Erythroblast (primary cell): ENCODE measurements at regions not wholly inside any gene's neighbourhood (a gene's known extent, or its start where the extent isn't known, plus 50 kb on each side); places are given as distances from the start of the nearest gene placed in this dataset.

ENCODE experiments used
- GATA1 ChIP-seq: IDR thresholded peaks from 2 replicates; pipeline ENCODE4 v1.6.1; 2011; ENCODE audit warnings: low read depth, mild to moderate bottlenecking, control low read depth, low read length, moderate library complexity
- POLR2A ChIP-seq: IDR thresholded peaks from 2 replicates; pipeline ENCODE4 v1.6.1; 2011; ENCODE audit warnings: mild to moderate bottlenecking, low read length

- TF ChIP-seq POLR2A (no peak), GATA1 (no peak)
Observed at GRCh38 chr7:86262781-86263180, 380.9 kb upstream of the GRM3 start.
